Cardiac muscle cell (in vitro differentiated cells and primary cell): ENCODE measurements at regions not wholly inside any gene's neighbourhood (a gene's known extent, or its start where the extent isn't known, plus 50 kb on each side); places are given as distances from the start of the nearest gene placed in this dataset.

ENCODE experiments used
- DNase-seq, 2 donors: peaks; one replicate each; pipeline versions ENCODE4 v3.0.0 to v3.0.0-alpha.2; 2010 to 2017; ENCODE audit warnings: low read depth in 1 of 2, low spot score in 1 of 2
- H3K27ac ChIP-seq: fragments of 200-600 bp; sonication (generic); 2 replicates; pipeline ENCODE4 v1.5.1; 2016
- H3K27me3 ChIP-seq: fragments of 200-600 bp; sonication (generic); 2 replicates; pipeline ENCODE4 v1.6.0; 2016; ENCODE audit warnings: control low read depth
- H3K36me3 ChIP-seq: fragments of 200-600 bp; sonication (generic); 2 replicates; pipeline ENCODE4 v1.5.1; 2016; ENCODE audit warnings: control low read depth
- H3K4me1 ChIP-seq: fragments of 200-600 bp; sonication (generic); 2 replicates; pipeline ENCODE4 v1.8.1; 2017; ENCODE audit warnings: low read depth, mild to moderate bottlenecking, mixed run types
- H3K4me3 ChIP-seq: fragments of 200-600 bp; sonication (generic); 2 replicates; pipeline ENCODE4 v1.5.1; 2016; ENCODE audit warnings: mild to moderate bottlenecking
- H3K9me3 ChIP-seq: fragments of 200-600 bp; sonication (generic); 2 replicates; pipeline ENCODE4 v1.5.1; 2017; ENCODE audit warnings: low read depth, mild to moderate bottlenecking, control low read depth
- TF ChIP-seq, protein P1 (sequence below): IDR thresholded peaks from 2 replicates; pipeline ENCODE4 v1.5.1; 2012; ENCODE audit warnings: low read depth, mild to moderate bottlenecking, low read length

DNA sequence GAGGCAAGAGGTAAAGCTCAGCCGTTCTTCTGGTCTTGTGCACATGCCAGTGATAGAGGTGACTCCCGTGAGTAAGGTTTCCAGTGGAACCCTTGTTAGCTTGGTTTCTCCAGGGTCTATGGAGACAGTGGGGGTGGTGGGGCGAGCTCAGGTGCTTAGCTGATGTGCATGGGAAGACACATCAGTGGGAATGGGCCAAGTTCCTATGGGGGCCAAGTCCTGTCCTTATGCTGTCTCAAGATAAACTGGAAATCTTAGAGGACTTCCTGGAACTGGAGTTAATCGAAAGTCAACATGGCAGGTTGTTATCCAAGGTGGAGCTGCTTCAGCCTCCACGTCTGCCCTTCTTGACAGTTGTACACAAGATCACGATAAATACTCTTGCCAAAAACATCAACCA, 130.1 kb upstream of the TMEM18 start:
- no peaks in the 10 kb centered on the region for H3K9me3 ChIP-seq
- H3K4me3 ChIP-seq, result no peak overlapping the region
- no peaks in the 10 kb centered on the region for H3K36me3 ChIP-seq
- DNase-seq, result no peak
- no peak overlapping the region for H3K27ac ChIP-seq
- no peaks in the 10 kb centered on the region for H3K4me1 ChIP-seq
- TF ChIP-seq, protein P1, sequence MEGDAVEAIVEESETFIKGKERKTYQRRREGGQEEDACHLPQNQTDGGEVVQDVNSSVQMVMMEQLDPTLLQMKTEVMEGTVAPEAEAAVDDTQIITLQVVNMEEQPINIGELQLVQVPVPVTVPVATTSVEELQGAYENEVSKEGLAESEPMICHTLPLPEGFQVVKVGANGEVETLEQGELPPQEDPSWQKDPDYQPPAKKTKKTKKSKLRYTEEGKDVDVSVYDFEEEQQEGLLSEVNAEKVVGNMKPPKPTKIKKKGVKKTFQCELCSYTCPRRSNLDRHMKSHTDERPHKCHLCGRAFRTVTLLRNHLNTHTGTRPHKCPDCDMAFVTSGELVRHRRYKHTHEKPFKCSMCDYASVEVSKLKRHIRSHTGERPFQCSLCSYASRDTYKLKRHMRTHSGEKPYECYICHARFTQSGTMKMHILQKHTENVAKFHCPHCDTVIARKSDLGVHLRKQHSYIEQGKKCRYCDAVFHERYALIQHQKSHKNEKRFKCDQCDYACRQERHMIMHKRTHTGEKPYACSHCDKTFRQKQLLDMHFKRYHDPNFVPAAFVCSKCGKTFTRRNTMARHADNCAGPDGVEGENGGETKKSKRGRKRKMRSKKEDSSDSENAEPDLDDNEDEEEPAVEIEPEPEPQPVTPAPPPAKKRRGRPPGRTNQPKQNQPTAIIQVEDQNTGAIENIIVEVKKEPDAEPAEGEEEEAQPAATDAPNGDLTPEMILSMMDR, result no peak
- no peaks in the 10 kb centered on the region for H3K27me3 ChIP-seq

DNA sequence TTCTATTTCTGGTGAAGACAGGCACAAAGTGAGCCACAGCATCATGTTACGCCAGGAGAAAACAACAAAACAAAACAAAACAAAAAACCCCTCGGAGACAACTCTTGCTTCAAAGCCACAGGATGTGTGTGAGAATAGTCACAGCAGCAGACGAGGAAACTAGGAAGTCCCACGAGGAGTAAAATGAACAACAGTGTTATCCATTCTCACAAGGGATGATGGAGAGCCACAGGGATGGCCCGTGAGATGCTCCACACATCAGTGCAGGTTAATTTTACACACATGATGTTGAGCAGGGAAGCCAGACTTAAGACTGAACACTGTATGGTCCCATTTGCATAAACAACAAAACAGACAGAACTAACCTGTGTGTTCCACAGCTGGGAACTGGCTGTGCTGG, 128.5 kb upstream of the TMEM18 start:
- Histone ChIP-seq H3K27ac (no peak overlapping the region), H3K4me3 (no peak overlapping the region), H3K4me1 (no peaks in the 10 kb centered on the region), H3K9me3 (no peaks in the 10 kb centered on the region), H3K36me3 (no peaks in the 10 kb centered on the region), H3K27me3 (no peaks in the 10 kb centered on the region)
- DNase-seq, result no peak
- TF ChIP-seq, protein P1, result no peak

DNA sequence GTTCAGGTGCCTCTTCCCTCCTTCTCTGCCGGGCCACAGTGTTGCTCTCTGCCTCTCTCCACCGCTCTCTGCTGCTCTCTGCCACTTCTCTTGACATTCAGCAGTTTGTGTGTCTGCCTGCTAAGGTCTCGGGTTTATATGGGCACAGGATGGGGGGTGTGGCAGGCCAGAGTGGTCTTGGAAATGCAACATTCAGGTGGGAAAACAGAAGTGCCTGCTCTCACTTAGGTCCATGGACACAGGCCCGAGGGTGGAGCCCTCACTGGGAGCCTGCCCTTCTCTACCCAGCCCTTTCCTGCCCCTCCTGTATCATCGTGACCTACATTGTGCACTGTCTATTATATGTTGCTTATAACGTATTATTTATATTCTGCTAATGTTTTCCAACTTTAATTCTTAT, 120.8 kb upstream of the TMEM18 start:
- no peaks in the 10 kb centered on the region for H3K4me1 ChIP-seq

GRCh38 chr2:797556-797955, 120.3 kb upstream of the TMEM18 start:
- Histone ChIP-seq H3K36me3 (no peaks in the 10 kb centered on the region), H3K4me1 (no peaks in the 10 kb centered on the region)
- no peak for DNase-seq

More for the DNA sequence above, 120.8 kb upstream of the TMEM18 start:
- H3K4me3 ChIP-seq, result no peak overlapping the region
- TF ChIP-seq, protein P1, result no peak
- no peaks in the 10 kb centered on the region for H3K9me3 ChIP-seq
- no peaks in the 10 kb centered on the region for H3K36me3 ChIP-seq
- H3K27me3 ChIP-seq, result no peaks in the 10 kb centered on the region
- no peak overlapping the region for H3K27ac ChIP-seq
- no peak for DNase-seq

DNA sequence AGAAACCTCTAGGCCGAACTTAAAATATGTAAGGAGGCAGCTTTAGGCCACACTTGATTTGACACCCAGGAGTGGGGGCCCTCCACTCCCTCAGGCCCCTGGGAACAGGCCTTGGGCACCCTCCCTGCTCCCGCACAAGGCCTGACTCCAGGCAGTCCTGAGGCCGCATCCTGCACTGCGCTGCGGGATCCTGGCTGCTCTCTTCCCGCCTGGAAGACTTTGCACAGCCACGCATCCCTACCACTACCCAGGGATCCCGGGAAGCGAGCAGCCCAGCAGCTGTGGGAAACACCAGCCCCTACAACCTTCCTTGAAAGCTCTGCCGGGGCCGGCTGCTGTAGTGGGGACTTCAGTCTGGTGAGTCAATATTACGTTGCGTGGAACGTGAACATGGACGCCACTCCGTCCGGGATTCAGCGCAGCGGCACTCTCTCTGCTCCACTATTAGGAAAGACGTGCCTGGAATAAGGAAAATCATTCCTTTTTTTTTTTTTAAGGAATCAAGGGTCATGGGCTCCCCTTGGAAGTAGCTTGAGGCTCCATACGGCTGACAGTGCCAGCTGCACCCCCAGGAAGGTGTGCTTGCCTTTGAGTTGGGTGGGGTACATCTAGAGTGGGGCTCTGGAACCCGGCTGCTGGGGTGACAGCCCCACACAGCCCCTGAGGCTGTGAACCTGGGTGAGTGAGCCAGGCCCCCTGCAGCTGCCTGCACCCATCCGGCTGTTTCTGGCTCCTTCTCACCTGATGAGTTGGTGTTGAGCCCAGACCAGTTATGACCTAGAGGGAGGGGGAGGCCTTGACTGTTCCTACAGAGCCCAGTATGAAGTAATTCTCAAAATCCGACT, 119.2 kb upstream of the TMEM18 start:
- no peak for DNase-seq
- no peak overlapping the region for H3K27ac ChIP-seq
- no peak overlapping the region for H3K4me3 ChIP-seq
- TF ChIP-seq, protein P1, result no peak
- no peaks in the 10 kb centered on the region for H3K27me3 ChIP-seq
- H3K4me1 ChIP-seq, result no peaks in the 10 kb centered on the region
- H3K36me3 ChIP-seq, result no peaks in the 10 kb centered on the region
- H3K9me3 ChIP-seq, result no peaks in the 10 kb centered on the region

More at GRCh38 chr2:797556-797955, 120.3 kb upstream of the TMEM18 start:
- Histone ChIP-seq H3K27ac (no peak overlapping the region), H3K9me3 (no peaks in the 10 kb centered on the region), H3K4me3 (no peak overlapping the region), H3K27me3 (no peaks in the 10 kb centered on the region)
- TF ChIP-seq, protein P1, result no peak
